HUES6 (cell line): ENCODE measurements at regions not wholly inside any gene's neighbourhood (a gene's known extent, or its start where the extent isn't known, plus 50 kb on each side); places are given as distances from the start of the nearest gene placed in this dataset.
"Not testable (repeated sequence)": the region's sequence is repeated elsewhere in the genome, so short reads cannot be mapped to it uniquely, and the experiment has no call there.

Experiments
- H3K27ac ChIP-seq: 2 replicates; pipeline ENCODE4 v1.7.0; 2013; ENCODE audit warnings: low read depth, mild to moderate bottlenecking, low read length, inconsistent platforms
- H3K27me3 ChIP-seq: 2 replicates; pipeline ENCODE4 v1.6.1; 2013; ENCODE audit warnings: low read length; ENCODE audit not compliant: control insufficient read depth, insufficient read depth
- H3K36me3 ChIP-seq: 2 replicates; pipeline ENCODE4 v1.6.1; 2013; ENCODE audit warnings: low read length; ENCODE audit not compliant: control insufficient read depth, insufficient read depth
- H3K4me1 ChIP-seq: 2 replicates; pipeline ENCODE4 v1.6.1; 2013; ENCODE audit warnings: low read length; ENCODE audit not compliant: control insufficient read depth, insufficient read depth
- H3K4me3 ChIP-seq: 2 replicates; pipeline ENCODE4 v1.5.1; 2013; ENCODE audit warnings: low read depth, low read length
- H3K9ac ChIP-seq: one replicate; pipeline ENCODE4 v1.6.1; 2013; ENCODE audit warnings: mild to moderate bottlenecking, low read length
- H3K9me3 ChIP-seq: 2 replicates; pipeline ENCODE4 v1.6.1; 2013; ENCODE audit warnings: low read depth, low read length; ENCODE audit not compliant: control insufficient read depth, insufficient read depth

GRCh38 chrX:88903989-88904718 is 157.1 kb downstream of the CPXCR1 start:
- H3K4me1 ChIP-seq, result no peaks in the 10 kb centered on the region
- H3K9ac ChIP-seq, result no peak overlapping the region
- no peaks in the 10 kb centered on the region for H3K27me3 ChIP-seq
- no peaks in the 10 kb centered on the region for H3K9me3 ChIP-seq
- no peak overlapping the region for H3K27ac ChIP-seq
- no peak overlapping the region for H3K4me3 ChIP-seq
- no peaks in the 10 kb centered on the region for H3K36me3 ChIP-seq

GRCh38 chrX:88908056-88908455 is 161.0 kb downstream of the CPXCR1 start:
- Histone ChIP-seq H3K27ac (no peak overlapping the region), H3K4me3 (no peak overlapping the region), H3K27me3 (no peaks in the 10 kb centered on the region), H3K9me3 (no peaks in the 10 kb centered on the region), H3K4me1 (no peaks in the 10 kb centered on the region), H3K9ac (no peak overlapping the region), H3K36me3 (no peaks in the 10 kb centered on the region)

GRCh38 chrX:88937616-88938015 is 190.6 kb downstream of the CPXCR1 start:
- peaks cover 3% of the 10 kb centered on the region; the same call in 1 of the 2 replicates for H3K27me3 ChIP-seq
- H3K9ac ChIP-seq, result no peak overlapping the region
- no peaks in the 10 kb centered on the region for H3K4me1 ChIP-seq
- no peak overlapping the region for H3K27ac ChIP-seq
- no peaks in the 10 kb centered on the region for H3K9me3 ChIP-seq
- no peaks in the 10 kb centered on the region for H3K36me3 ChIP-seq
- no peak overlapping the region for H3K4me3 ChIP-seq

DNA sequence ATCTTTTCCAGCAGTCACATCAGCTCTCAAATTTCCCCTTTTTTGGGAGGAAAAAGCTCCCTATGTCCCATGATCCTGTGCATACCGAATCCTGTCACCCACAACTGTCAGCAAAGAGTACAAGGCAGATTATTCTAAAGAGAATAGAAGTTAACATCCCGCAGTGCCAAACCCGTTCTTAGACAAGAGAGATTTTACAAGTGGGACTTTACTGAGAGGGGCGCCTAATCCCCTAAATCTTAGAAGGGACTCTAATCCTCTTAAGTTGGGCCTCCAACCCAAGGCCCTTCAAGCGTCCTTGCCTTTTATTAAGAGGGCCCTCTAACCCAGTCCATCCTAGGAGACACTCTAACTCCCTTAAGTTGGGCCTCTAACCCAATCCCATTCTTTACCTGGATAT is 193.9 kb downstream of the CPXCR1 start:
- Histone ChIP-seq H3K4me1 (no peaks in the 10 kb centered on the region), H3K27ac (no peak overlapping the region), H3K36me3 (no peaks in the 10 kb centered on the region), H3K9ac (no peak overlapping the region), H3K27me3 (peaks cover 3% of the 10 kb centered on the region; the same call in 1 of the 2 replicates), H3K9me3 (no peaks in the 10 kb centered on the region), H3K4me3 (no peak overlapping the region)

GRCh38 chrX:88944661-88945060 is 197.6 kb downstream of the CPXCR1 start:
- H3K4me1 ChIP-seq, result no peaks in the 10 kb centered on the region

DNA sequence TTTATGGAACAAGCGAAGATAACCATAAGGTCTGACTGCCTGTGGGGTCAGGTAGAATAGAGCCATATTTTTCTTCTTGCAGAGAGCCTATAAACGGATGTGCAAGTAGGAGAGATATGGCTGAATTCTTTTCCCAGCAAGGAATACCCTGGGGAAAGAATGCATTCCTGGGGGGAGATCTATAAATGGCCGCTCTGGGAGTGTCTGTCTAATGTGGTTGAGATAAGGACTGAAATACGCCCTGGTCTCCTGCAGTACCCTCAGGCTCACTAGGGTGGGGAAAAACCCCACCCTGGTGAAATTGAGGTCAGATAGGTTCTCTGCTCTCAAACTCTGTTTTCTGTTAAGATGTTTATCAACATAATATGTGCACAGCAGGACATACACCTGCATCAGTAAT is 209.0 kb downstream of the CPXCR1 start:
- peaks cover 37% of the 10 kb centered on the region for H3K9me3 ChIP-seq
- H3K27ac ChIP-seq, H3K36me3 ChIP-seq, H3K27me3 ChIP-seq, H3K9ac ChIP-seq, H3K4me1 ChIP-seq, H3K4me3 ChIP-seq: not testable (repeated sequence)

More at GRCh38 chrX:88944661-88945060, 197.6 kb downstream of the CPXCR1 start:
- H3K36me3 ChIP-seq, result no peaks in the 10 kb centered on the region
- H3K9ac ChIP-seq, result no peak overlapping the region
- no peak overlapping the region for H3K27ac ChIP-seq
- peaks cover 4% of the 10 kb centered on the region; the same call in 1 of the 2 replicates for H3K9me3 ChIP-seq
- H3K4me3 ChIP-seq, result no peak overlapping the region
- H3K27me3 ChIP-seq, result no peaks in the 10 kb centered on the region

- H3K36me3 ChIP-seq, result no peaks in the 10 kb centered on the region
- H3K4me1 ChIP-seq, result peaks cover 17% of the 10 kb centered on the region
- H3K9me3 ChIP-seq, result no peaks in the 10 kb centered on the region
- no peaks in the 10 kb centered on the region for H3K27me3 ChIP-seq
- no peak overlapping the region for H3K4me3 ChIP-seq
- no peak overlapping the region for H3K27ac ChIP-seq
- H3K9ac ChIP-seq, result no peak overlapping the region
Observed at GRCh38 chrX:88977835-88978234, 230.8 kb downstream of the CPXCR1 start.

GRCh38 chrX:88982183-88982582 is 235.2 kb downstream of the CPXCR1 start:
- H3K36me3 ChIP-seq, result no peaks in the 10 kb centered on the region
- peak overlapping the region; percentile 82 for H3K27ac ChIP-seq
- H3K9ac ChIP-seq, result peak overlapping the region; percentile 25
- H3K9me3 ChIP-seq, result no peaks in the 10 kb centered on the region
- no peaks in the 10 kb centered on the region for H3K27me3 ChIP-seq
- no peak overlapping the region for H3K4me3 ChIP-seq
- peaks cover 38% of the 10 kb centered on the region for H3K4me1 ChIP-seq

DNA sequence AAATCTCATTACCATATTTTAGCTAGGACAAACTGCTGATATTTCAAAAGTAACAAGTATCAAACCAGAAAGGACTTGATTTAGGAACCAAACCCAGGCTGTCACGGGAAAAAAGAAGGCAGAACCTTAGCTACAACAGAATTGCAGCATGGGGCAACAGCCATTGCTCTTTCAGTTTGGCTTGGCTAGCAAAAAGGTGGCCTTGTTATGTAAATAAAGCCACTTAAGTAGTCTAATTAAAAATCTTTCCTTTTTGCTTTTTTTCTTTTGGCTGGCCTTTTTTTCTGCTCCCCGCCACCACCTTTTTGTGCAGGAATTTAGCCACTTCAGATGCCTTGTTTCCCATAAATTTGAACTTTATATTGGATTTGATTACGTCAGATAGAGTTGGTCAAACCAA is 235.9 kb downstream of the CPXCR1 start:
- Histone ChIP-seq H3K4me1 (peaks cover 41% of the 10 kb centered on the region), H3K4me3 (peak overlapping the region; percentile 21; the same call in 1 of the 2 replicates), H3K27ac (peak overlapping the region; percentile 82), H3K9me3 (no peaks in the 10 kb centered on the region), H3K9ac (peak overlapping the region; percentile 25), H3K36me3 (no peaks in the 10 kb centered on the region), H3K27me3 (no peaks in the 10 kb centered on the region)

DNA sequence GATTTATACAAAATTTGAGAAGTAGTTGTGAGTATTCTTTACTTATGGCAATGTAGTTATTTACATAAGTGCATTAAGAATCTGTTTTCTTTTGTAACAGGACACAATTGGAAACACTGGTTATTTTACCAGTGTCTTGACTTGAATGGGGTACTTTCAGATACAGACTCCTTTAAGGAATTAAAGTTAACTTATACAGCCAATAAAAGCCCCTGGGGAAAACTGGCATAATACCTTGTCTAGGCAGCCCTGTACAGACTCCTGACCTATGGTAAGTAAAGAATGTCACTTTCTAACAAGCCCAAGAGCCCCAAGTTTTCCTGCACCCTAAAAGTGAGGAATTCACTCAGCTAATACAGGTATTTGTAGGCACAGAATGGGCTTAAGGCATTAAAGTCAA is 241.8 kb downstream of the CPXCR1 start:
- Histone ChIP-seq H3K4me1 (peaks cover 71% of the 10 kb centered on the region), H3K36me3 (no peaks in the 10 kb centered on the region), H3K27ac (peak overlapping the region; percentile 87), H3K4me3 (no peak overlapping the region), H3K27me3 (no peaks in the 10 kb centered on the region), H3K9ac (no peak overlapping the region), H3K9me3 (no peaks in the 10 kb centered on the region)

DNA sequence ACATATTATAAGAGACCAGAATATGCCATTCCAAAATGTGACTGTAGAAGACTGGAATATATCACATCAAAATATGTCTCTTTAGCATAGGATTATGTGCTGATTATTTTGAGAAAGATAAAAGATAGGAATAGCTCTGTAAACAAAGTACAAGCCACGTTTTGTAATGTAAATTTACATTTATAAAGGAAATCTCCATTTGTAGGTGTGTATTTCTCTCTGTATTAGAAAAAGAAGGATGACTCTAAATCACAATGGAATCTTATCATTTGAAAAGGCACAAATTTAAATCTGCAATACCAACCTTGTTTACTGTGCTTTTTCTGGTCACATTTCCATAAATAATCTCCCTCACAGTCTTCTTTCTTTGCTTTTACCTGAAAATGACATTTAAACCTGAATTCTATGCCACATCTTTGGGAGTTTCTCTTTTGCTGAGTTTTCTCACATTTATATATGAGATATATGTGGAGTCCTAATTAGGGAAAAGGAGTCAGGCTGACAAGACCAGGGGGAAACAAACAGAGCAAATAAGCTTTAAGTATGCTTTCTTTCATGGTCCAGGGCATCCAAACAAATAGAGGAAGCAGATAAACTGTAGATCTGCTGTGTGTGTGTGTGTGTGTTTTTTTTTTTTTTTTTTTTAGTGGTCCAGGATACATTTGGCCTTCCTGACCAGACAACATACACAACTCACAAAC is 244.0 kb downstream of the CPXCR1 start:
- H3K9ac ChIP-seq, result peak overlapping the region; percentile 57
- peaks cover 61% of the 10 kb centered on the region for H3K4me1 ChIP-seq
- H3K27me3 ChIP-seq, result no peaks in the 10 kb centered on the region
- peak overlapping the region; percentile 19; the same call in 1 of the 2 replicates for H3K4me3 ChIP-seq
- peak overlapping the region; percentile 95 for H3K27ac ChIP-seq
- no peaks in the 10 kb centered on the region for H3K36me3 ChIP-seq
- peaks cover 8% of the 10 kb centered on the region; the same call in 1 of the 2 replicates for H3K9me3 ChIP-seq
